ENCODE measurements at regions not wholly inside any gene's neighbourhood (a gene's known extent, or its start where the extent isn't known, plus 50 kb on each side); places are given as distances from the start of the nearest gene placed in this dataset.

GRCh38 chr5:3121813-3122212, 370.3 kb upstream of the IRX2 start:
- no peak overlapping the region for H3K27ac Mint-ChIP-seq
- no peaks in the 10 kb centered on the region for H3K36me3 Mint-ChIP-seq (ENCODE audit: low read depth)
- TF ChIP-seq CTCF (IDR thresholded peaks at IDR 0.05), result no peak
- peaks cover 37% of the 10 kb centered on the region for H3K9me3 Mint-ChIP-seq
- no peak for DNase-seq
- H3K4me3 Mint-ChIP-seq, result no peak overlapping the region
- no peaks in the 10 kb centered on the region for H3K4me1 Mint-ChIP-seq (ENCODE audit: low read depth)
- H3K27me3 Mint-ChIP-seq (ENCODE audit: insufficient read depth), result no peaks in the 10 kb centered on the region

- Mint-ChIP-seq H3K36me3 (ENCODE audit: low read depth) (no peaks in the 10 kb centered on the region), H3K9me3 (peaks cover 34% of the 10 kb centered on the region), H3K27ac (no peak overlapping the region), H3K4me1 (ENCODE audit: low read depth) (no peaks in the 10 kb centered on the region), H3K4me3 (no peak overlapping the region), H3K27me3 (ENCODE audit: insufficient read depth) (no peaks in the 10 kb centered on the region; the same call in 1 of the 2 replicates)
- no peak for TF ChIP-seq CTCF (IDR thresholded peaks at IDR 0.05)
- DNase-seq, result no peak
Measured at GRCh38 chr5:3120028-3120427, 368.6 kb upstream of the IRX2 start.

GRCh38 chr5:3119435-3119834, 368.0 kb upstream of the IRX2 start:
- H3K36me3 Mint-ChIP-seq (ENCODE audit: low read depth), result no peaks in the 10 kb centered on the region
- H3K4me1 Mint-ChIP-seq (ENCODE audit: low read depth), result no peaks in the 10 kb centered on the region
- no peak overlapping the region for H3K27ac Mint-ChIP-seq
- TF ChIP-seq CTCF (IDR thresholded peaks at IDR 0.05), result no peak
- peaks cover 37% of the 10 kb centered on the region for H3K9me3 Mint-ChIP-seq
- no peak overlapping the region for H3K4me3 Mint-ChIP-seq
- no peaks in the 10 kb centered on the region; the same call in 1 of the 2 replicates for H3K27me3 Mint-ChIP-seq (ENCODE audit: insufficient read depth)
- no peak for DNase-seq

- Mint-ChIP-seq H3K4me1 (ENCODE audit: low read depth) (no peaks in the 10 kb centered on the region), H3K4me3 (no peak overlapping the region)
Measured at GRCh38 chr5:3118340-3118739, 366.9 kb upstream of the IRX2 start.

GRCh38 chr5:3116366-3116765, 364.9 kb upstream of the IRX2 start:
- no peaks in the 10 kb centered on the region for H3K4me1 Mint-ChIP-seq (ENCODE audit: low read depth)
- no peak for TF ChIP-seq CTCF (IDR thresholded peaks at IDR 0.05)
- no peak overlapping the region for H3K4me3 Mint-ChIP-seq
- no peaks in the 10 kb centered on the region; the same call in 1 of the 2 replicates for H3K27me3 Mint-ChIP-seq (ENCODE audit: insufficient read depth)
- no peaks in the 10 kb centered on the region for H3K36me3 Mint-ChIP-seq (ENCODE audit: low read depth)
- no peak for DNase-seq
- peaks cover 49% of the 10 kb centered on the region for H3K9me3 Mint-ChIP-seq
- no peak overlapping the region for H3K27ac Mint-ChIP-seq

More at GRCh38 chr5:3118340-3118739, 366.9 kb upstream of the IRX2 start:
- Mint-ChIP-seq H3K27ac (no peak overlapping the region), H3K9me3 (peaks cover 43% of the 10 kb centered on the region), H3K27me3 (ENCODE audit: insufficient read depth) (no peaks in the 10 kb centered on the region; the same call in 1 of the 2 replicates), H3K36me3 (ENCODE audit: low read depth) (no peaks in the 10 kb centered on the region)
- no peak for DNase-seq
- TF ChIP-seq CTCF (IDR thresholded peaks at IDR 0.05), result no peak

GRCh38 chr5:3114467-3114866, 363.0 kb upstream of the IRX2 start:
- Mint-ChIP-seq H3K4me1 (ENCODE audit: low read depth) (no peaks in the 10 kb centered on the region), H3K27me3 (ENCODE audit: insufficient read depth) (no peaks in the 10 kb centered on the region; the same call in 1 of the 2 replicates), H3K4me3 (no peak overlapping the region), H3K27ac (no peak overlapping the region), H3K9me3 (peaks cover 57% of the 10 kb centered on the region), H3K36me3 (ENCODE audit: low read depth) (no peaks in the 10 kb centered on the region)
- TF ChIP-seq CTCF (IDR thresholded peaks at IDR 0.05), result no peak
- DNase-seq, result no peak

Data from HFFc6 (cell line).